GM23338 (cell line): ENCODE measurements at regions not wholly inside any gene's neighbourhood (a gene's known extent, or its start where the extent isn't known, plus 50 kb on each side); places are given as distances from the start of the nearest gene placed in this dataset.

Source experiments
- CTCF ChIP-seq, 2 experiments: fragments of 200-600 bp in 1 of 2; sonication (generic) in 1 of 2; conservative IDR thresholded peaks; 2 replicates each; pipeline versions ENCODE4 v1.5.1 to v1.6.1; 2016 to 2017; ENCODE audit warnings: antibody characterized with exemption in 2 of 2, low read depth in 2 of 2, mild to moderate bottlenecking in 2 of 2, moderate library complexity in 1 of 2
- EZH2 ChIP-seq: fragments of 200-600 bp; sonication (generic); IDR thresholded peaks from one replicate; pipeline ENCODE4 v1.8.0; 2017; ENCODE audit warnings: antibody characterized with exemption, mild to moderate bottlenecking, low read depth; ENCODE audit not compliant: unreplicated experiment
- EZH2phosphoT487 ChIP-seq: fragments of 200-600 bp; sonication (generic); IDR thresholded peaks from one replicate; pipeline ENCODE4 v1.8.1; 2018; ENCODE audit warnings: antibody characterized with exemption; ENCODE audit not compliant: unreplicated experiment
- POLR2AphosphoS5 ChIP-seq: IDR thresholded peaks from 2 replicates; pipeline ENCODE4 v1.6.1; 2016; ENCODE audit warnings: antibody characterized with exemption, low read depth
- ZNF331 ChIP-seq: fragments of 250-450 bp; sonication (Bioruptor Pico); IDR thresholded peaks from 2 replicates; pipeline ENCODE4 v1.5.0; 2020; ENCODE audit warnings: low read depth, mild to moderate bottlenecking, moderate library complexity
- TF ChIP-seq, protein P1 (sequence below): IDR thresholded peaks from one replicate; pipeline ENCODE4 v1.6.1; 2018; ENCODE audit warnings: antibody characterized with exemption; ENCODE audit not compliant: unreplicated experiment
- TF ChIP-seq, protein P2 (sequence below): IDR thresholded peaks from 2 replicates; pipeline ENCODE4 v1.6.1; 2016; ENCODE audit warnings: antibody characterized with exemption

DNA sequence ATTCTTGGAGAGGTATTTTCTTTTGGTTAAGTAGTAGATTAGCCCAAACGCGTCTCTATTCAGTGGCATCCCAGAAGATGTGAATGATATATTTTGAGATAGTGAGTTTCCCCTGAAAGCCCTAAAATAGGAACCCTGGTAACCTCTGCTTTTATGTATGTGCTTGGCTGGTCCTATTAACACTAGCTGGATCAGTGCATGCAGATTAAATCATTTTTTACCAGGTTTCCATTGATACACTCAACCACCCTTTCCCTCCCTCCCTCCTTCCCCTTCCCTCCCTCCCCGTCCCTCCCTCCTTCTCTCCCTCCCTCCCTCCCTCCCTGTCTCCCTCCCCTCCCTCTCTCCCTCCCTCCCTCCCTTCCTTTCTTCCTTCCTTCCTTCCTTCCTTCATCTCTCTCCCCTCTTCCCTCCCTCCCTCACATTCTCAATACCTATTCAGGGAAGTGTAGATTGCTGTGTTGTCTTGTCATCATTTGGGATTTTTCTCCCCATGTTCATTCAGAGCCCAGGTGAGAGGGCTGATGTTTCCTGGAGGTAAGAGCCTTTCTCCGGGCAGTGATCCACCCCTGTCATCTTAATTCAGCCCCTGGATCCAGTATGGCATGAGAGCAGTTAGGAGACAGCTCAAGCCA is 406.8 kb downstream of the PRDM2 start:
- TF ChIP-seq CTCF (conservative IDR thresholded peaks at IDR 0.05; ENCODE audit: low read depth in 2 of 2) (no peak), POLR2AphosphoS5 (no peak), ZNF331 (CRISPR knock-in tag) (no peak), EZH2phosphoT487 (no peak), EZH2 (no peak)
- TF ChIP-seq, protein P1, sequence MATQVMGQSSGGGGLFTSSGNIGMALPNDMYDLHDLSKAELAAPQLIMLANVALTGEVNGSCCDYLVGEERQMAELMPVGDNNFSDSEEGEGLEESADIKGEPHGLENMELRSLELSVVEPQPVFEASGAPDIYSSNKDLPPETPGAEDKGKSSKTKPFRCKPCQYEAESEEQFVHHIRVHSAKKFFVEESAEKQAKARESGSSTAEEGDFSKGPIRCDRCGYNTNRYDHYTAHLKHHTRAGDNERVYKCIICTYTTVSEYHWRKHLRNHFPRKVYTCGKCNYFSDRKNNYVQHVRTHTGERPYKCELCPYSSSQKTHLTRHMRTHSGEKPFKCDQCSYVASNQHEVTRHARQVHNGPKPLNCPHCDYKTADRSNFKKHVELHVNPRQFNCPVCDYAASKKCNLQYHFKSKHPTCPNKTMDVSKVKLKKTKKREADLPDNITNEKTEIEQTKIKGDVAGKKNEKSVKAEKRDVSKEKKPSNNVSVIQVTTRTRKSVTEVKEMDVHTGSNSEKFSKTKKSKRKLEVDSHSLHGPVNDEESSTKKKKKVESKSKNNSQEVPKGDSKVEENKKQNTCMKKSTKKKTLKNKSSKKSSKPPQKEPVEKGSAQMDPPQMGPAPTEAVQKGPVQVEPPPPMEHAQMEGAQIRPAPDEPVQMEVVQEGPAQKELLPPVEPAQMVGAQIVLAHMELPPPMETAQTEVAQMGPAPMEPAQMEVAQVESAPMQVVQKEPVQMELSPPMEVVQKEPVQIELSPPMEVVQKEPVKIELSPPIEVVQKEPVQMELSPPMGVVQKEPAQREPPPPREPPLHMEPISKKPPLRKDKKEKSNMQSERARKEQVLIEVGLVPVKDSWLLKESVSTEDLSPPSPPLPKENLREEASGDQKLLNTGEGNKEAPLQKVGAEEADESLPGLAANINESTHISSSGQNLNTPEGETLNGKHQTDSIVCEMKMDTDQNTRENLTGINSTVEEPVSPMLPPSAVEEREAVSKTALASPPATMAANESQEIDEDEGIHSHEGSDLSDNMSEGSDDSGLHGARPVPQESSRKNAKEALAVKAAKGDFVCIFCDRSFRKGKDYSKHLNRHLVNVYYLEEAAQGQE, result no peak
- TF ChIP-seq, protein P2, sequence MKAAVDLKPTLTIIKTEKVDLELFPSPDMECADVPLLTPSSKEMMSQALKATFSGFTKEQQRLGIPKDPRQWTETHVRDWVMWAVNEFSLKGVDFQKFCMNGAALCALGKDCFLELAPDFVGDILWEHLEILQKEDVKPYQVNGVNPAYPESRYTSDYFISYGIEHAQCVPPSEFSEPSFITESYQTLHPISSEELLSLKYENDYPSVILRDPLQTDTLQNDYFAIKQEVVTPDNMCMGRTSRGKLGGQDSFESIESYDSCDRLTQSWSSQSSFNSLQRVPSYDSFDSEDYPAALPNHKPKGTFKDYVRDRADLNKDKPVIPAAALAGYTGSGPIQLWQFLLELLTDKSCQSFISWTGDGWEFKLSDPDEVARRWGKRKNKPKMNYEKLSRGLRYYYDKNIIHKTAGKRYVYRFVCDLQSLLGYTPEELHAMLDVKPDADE, result no peak
